ENCODE measurements at regions not wholly inside any gene's neighbourhood (a gene's known extent, or its start where the extent isn't known, plus 50 kb on each side); places are given as distances from the start of the nearest gene placed in this dataset.
"Not testable (repeated sequence)": the region's sequence is repeated elsewhere in the genome, so short reads cannot be mapped to it uniquely, and the experiment has no call there.

GRCh38 chr4:37771771-37772170 lies 54.7 kb upstream of the PGM2 start:
- no peak for DNase-seq (ENCODE audit: low read depth)

- peak; percentile 79 for DNase-seq (ENCODE audit: low read depth)
Observed at GRCh38 chr4:37770016-37770415, 56.5 kb upstream of the PGM2 start.

GRCh38 chr4:37769391-37769989 lies 57.0 kb upstream of the PGM2 start:
- no peak for DNase-seq (ENCODE audit: low read depth)

DNA sequence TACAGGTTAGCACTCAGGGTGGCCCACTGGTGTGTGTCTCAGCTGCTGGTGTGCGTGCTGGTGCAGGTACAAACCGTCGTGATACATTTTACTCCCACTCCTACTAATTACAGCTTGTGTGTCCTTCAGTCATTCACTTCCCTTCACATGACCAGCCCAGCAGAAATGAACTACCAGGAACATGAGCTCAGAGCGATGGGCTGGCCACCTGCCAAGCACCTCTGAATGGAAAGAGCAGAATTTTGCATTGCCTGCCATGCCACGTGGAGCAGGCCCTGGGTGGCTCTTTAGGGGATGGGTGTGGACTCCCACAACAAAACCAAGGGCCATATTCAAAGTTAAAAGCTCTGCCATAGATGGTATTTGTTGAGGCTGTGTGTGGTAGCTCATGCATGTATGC lies 58.9 kb upstream of the PGM2 start:
- peak; percentile 80 for DNase-seq (ENCODE audit: low read depth)

GRCh38 chr4:37767019-37767418 lies 59.5 kb upstream of the PGM2 start:
- DNase-seq (ENCODE audit: low read depth) = no peak

DNA sequence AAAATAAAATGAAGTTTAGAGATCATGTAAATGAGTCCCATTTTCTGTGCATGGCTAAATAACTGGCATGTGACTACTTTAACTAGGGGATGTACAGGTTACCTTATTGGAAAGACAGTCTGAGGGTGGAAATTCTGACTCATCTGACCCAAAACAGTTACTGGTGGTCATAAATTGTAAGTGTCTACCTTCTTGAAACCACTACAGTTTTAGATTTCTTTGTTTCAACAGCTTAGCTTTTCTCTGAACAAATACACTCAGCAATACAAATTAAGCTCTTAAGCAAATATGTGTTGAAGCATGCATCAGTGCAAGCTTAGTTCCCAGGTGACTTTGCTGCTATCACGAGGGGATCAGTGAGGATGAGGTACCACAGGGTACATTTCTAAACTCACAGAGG lies 60.7 kb upstream of the PGM2 start:
- DNase-seq (ENCODE audit: low read depth) = no peak

GRCh38 chr4:37763831-37764230 lies 62.7 kb upstream of the PGM2 start:
- no peak for DNase-seq (ENCODE audit: low read depth)

DNA sequence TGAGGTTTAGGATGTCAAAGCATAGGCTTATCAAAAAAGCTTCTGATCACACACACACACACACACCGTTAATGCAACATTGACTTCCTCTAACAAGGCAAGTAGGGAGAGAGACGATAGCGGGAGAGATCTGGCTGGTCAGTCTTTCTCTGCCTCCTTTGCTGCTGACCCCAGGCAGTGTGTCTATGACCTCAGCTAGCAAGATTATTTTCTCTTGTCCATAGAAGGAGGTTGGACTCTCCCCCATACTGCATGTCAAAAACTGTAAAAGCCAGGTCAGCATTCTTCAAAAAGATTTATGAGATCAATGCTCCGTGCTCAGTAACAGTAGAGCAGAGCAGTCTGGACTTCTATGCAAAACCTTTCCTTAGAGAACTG lies 63.5 kb upstream of the PGM2 start:
- no peak for DNase-seq (ENCODE audit: low read depth)

- peak; percentile 60 for DNase-seq (ENCODE audit: low read depth)
Observed at GRCh38 chr4:37762294-37762990, 64.0 kb upstream of the PGM2 start.

GRCh38 chr4:37760840-37761239 lies 65.6 kb upstream of the PGM2 start:
- peak; percentile 10 for DNase-seq (ENCODE audit: low read depth)

- DNase-seq (ENCODE audit: low read depth) = no peak
Observed at GRCh38 chr4:37759833-37760232, 66.7 kb upstream of the PGM2 start.

GRCh38 chr4:37758226-37758625 lies 68.3 kb upstream of the PGM2 start:
- DNase-seq (ENCODE audit: low read depth) = peak; percentile 94

- no peak for DNase-seq (ENCODE audit: low read depth)
Observed at GRCh38 chr4:37757761-37758160, 68.7 kb upstream of the PGM2 start.

DNA sequence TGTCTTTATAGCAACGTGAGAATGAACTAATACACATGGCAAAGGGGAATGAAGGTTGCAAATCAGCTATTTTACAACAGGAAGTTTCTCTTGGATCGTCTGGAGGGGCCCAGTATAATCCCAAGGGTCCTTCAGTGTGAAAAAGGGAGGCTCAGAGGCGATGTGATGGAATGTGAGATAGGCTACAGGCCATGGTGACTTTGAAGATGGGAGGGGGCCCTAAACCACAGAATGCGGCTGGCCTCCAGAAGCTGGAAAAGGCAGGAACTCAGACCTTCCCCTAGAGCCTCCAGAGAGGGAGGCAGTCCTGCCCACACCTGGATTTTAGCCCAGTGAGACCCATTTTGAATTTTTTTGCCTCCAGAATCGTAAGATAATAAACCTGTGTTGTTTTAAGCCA lies 69.4 kb upstream of the PGM2 start:
- DNase-seq (ENCODE audit: low read depth) = no peak

DNA sequence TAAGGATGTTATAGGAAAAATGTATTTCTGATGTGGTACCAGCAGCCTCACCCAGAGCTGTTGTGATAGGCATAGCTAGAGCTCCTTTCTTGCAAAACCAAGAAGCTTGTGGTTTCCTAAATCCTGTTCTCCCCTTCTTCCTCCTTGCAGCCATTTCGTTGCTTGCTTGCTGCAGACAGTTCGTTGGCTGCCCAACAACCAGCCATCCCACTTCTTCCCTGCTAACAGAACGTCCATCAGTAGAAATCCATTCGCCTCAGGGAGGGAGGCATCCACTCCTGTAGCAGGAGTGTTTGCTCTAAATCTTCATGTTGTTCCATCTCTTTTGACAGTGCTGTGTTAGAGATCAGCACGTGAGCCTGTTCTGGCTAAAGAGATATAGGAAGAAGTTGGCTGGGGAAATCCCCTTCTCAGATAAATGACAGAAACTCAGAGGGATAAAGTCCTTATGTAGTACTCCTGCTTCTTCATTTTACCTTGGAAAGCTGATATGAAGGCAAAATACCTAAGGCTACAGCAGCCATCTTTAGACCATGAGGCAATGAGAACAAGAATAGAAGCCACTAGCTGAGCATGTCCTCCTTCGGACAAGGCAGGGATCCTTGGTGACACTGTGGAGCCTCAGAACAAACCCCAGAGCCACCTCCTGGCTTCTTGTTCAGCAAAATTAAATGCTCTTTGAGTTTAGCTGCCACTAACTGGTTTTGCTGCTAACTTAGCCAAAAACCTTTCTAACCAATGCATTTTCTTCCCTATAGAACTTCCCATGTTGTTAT lies 68.4 kb upstream of the RELL1 start:
- DNase-seq (ENCODE audit: low read depth) = no peak

GRCh38 chr4:37749398-37749988 lies 63.3 kb upstream of the RELL1 start:
- DNase-seq (ENCODE audit: low read depth) = no peak

DNA sequence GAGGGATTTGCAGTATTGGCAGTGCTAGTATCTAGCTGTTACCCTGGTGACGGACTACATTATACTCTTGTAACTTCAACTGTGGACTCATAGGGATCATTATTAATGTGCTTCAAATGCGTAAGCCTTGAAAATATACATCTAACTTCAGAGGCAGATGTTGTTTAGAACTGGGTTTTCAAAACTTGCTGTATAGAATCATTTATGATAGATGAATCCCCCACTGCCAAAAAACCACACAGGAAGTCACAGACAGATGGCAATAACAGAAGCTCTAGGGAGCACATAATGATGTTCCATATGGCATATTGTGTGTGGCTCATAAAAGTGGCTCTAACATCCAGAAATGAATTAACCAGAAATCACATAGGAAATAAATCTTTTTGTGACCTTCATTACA lies 62.3 kb upstream of the RELL1 start:
- DNase-seq (ENCODE audit: low read depth) = no peak

GRCh38 chr4:37747772-37748330 lies 61.7 kb upstream of the RELL1 start:
- DNase-seq (ENCODE audit: low read depth) = no peak

DNA sequence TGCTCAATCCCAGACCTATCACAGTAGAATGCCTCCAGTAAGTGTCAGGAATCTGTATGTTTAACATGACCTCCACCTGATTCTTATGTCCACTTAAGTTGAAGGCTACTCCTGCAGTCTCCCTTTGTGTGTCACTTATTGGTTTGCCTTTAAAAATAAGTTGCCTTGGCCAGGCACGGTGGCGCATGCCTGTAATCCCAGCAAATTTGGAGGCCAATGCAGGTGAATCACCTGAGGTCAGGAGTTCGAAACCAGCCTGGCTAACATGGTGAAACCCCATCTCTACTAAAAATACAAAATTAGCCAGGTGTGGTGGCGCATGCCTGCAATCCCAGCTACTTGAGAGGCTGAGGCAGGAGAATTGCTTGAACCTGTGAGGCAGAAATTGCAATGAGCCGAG lies 60.7 kb upstream of the RELL1 start:
- not testable (repeated sequence) for DNase-seq (ENCODE audit: low read depth)

DNA sequence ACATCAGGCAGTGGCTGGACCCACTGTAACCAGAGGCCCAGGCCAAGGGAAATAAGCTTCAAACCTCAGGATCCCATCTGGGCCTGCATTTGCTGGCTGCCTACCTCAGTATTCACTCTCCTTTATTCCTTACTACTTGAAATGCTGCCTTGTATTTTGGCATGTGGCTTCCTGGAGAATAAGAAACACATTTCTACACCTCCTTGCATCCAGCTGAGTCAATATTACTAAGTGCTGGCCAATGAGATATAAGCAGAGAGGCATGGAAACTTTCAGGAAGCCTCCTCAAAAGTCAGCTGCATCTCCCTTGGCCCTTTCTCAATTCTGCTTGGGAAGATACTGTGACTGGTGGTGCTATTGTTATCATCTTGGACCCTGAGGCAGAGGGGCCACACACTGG lies 59.8 kb upstream of the RELL1 start:
- DNase-seq (ENCODE audit: low read depth) = no peak

DNA sequence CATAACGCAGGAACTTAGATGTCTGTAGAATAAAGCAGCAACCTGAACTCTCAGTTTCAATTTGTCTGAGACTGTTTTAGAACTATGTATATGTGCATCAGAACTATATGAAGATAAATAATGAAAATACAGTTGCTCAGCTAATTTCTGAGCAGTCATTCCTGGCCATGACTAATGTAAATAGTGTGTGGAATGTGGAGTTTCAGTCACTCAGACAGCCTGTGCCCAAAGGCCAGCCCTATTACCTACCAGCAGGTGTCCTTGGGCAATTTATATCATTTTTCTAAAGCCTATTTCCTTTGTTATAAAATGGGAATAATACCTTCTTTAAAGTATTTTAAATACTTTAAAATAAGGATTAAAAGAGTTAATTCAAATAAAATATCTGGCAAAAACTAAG lies 56.0 kb upstream of the RELL1 start:
- DNase-seq (ENCODE audit: low read depth) = peak; percentile 20

DNA sequence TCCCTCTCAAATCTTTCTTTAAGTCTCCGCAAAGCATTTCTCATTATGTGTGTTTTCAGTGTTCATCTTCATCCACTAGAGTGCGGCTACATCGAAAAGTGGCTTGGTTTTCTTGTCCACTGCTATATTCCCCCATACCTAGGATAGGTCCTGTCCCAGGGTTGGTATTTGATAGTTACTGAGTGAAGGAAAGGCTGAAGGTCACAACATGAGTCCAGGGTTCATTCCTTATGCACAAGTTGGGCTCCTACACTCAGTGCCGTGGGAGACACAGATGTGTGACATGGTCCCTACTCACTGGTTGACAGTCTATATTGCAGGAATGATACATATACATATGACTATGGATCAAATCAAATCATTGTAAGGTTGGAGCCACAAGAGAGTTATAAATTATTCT lies 55.4 kb upstream of the RELL1 start:
- no peak for DNase-seq (ENCODE audit: low read depth)

DNA sequence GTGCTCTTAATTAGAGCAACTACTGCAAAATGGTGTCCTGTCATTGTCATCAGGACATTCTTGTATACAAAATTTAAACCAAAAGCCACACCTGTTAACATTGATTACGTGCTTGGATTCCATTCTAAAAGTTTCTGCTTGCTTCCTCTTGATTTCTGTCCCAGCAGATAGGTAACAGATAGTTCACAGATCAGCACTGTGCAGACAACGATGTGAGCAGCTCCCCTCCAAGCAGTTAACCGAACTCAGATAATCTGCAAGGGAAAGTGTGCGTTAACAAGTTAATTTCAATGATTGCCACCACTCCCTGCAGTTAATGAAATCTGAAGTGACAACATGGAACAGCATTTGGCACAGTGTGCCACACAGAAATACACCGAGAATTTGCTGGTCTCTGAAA lies 54.4 kb upstream of the RELL1 start:
- DNase-seq (ENCODE audit: low read depth) = no peak
